GM23338 (cell line): ENCODE measurements at regions not wholly inside any gene's neighbourhood (a gene's known extent, or its start where the extent isn't known, plus 50 kb on each side); places are given as distances from the start of the nearest gene placed in this dataset.

Experiments
- CREB1 ChIP-seq: fragments of 250-450 bp; sonication (Bioruptor Pico); IDR thresholded peaks from 2 replicates; pipeline ENCODE4 v1.5.0; 2020; ENCODE audit warnings: low read depth, mild to moderate bottlenecking, moderate library complexity
- CTCF ChIP-seq, 2 experiments: fragments of 200-600 bp in 1 of 2; sonication (generic) in 1 of 2; conservative IDR thresholded peaks; 2 replicates each; pipeline versions ENCODE4 v1.5.1 to v1.6.1; 2016 to 2017; ENCODE audit warnings: antibody characterized with exemption in 2 of 2, low read depth in 2 of 2, mild to moderate bottlenecking in 2 of 2, moderate library complexity in 1 of 2
- EZH2phosphoT487 ChIP-seq: fragments of 200-600 bp; sonication (generic); IDR thresholded peaks from one replicate; pipeline ENCODE4 v1.8.1; 2018; ENCODE audit warnings: antibody characterized with exemption; ENCODE audit not compliant: unreplicated experiment
- POLR2AphosphoS5 ChIP-seq: IDR thresholded peaks from 2 replicates; pipeline ENCODE4 v1.6.1; 2016; ENCODE audit warnings: antibody characterized with exemption, low read depth
- REST ChIP-seq: IDR thresholded peaks from one replicate; pipeline ENCODE4 v1.6.1; 2018; ENCODE audit warnings: antibody characterized with exemption; ENCODE audit not compliant: unreplicated experiment
- STAT1 ChIP-seq: IDR thresholded peaks from one replicate; pipeline ENCODE4 v1.6.1; 2016; ENCODE audit warnings: antibody characterized with exemption; ENCODE audit not compliant: unreplicated experiment
- ZNF114 ChIP-seq: fragments of 250-450 bp; sonication (Bioruptor Pico); IDR thresholded peaks from 2 replicates; pipeline ENCODE4 v1.5.0; 2020; ENCODE audit warnings: mild to moderate bottlenecking, moderate library complexity
- TF ChIP-seq, protein P1 (sequence below): fragments of 250-450 bp; sonication (Bioruptor Pico); IDR thresholded peaks from 2 replicates; pipeline ENCODE4 v1.5.0; 2020; ENCODE audit warnings: mild to moderate bottlenecking, moderate library complexity

- TF ChIP-seq, protein P1, sequence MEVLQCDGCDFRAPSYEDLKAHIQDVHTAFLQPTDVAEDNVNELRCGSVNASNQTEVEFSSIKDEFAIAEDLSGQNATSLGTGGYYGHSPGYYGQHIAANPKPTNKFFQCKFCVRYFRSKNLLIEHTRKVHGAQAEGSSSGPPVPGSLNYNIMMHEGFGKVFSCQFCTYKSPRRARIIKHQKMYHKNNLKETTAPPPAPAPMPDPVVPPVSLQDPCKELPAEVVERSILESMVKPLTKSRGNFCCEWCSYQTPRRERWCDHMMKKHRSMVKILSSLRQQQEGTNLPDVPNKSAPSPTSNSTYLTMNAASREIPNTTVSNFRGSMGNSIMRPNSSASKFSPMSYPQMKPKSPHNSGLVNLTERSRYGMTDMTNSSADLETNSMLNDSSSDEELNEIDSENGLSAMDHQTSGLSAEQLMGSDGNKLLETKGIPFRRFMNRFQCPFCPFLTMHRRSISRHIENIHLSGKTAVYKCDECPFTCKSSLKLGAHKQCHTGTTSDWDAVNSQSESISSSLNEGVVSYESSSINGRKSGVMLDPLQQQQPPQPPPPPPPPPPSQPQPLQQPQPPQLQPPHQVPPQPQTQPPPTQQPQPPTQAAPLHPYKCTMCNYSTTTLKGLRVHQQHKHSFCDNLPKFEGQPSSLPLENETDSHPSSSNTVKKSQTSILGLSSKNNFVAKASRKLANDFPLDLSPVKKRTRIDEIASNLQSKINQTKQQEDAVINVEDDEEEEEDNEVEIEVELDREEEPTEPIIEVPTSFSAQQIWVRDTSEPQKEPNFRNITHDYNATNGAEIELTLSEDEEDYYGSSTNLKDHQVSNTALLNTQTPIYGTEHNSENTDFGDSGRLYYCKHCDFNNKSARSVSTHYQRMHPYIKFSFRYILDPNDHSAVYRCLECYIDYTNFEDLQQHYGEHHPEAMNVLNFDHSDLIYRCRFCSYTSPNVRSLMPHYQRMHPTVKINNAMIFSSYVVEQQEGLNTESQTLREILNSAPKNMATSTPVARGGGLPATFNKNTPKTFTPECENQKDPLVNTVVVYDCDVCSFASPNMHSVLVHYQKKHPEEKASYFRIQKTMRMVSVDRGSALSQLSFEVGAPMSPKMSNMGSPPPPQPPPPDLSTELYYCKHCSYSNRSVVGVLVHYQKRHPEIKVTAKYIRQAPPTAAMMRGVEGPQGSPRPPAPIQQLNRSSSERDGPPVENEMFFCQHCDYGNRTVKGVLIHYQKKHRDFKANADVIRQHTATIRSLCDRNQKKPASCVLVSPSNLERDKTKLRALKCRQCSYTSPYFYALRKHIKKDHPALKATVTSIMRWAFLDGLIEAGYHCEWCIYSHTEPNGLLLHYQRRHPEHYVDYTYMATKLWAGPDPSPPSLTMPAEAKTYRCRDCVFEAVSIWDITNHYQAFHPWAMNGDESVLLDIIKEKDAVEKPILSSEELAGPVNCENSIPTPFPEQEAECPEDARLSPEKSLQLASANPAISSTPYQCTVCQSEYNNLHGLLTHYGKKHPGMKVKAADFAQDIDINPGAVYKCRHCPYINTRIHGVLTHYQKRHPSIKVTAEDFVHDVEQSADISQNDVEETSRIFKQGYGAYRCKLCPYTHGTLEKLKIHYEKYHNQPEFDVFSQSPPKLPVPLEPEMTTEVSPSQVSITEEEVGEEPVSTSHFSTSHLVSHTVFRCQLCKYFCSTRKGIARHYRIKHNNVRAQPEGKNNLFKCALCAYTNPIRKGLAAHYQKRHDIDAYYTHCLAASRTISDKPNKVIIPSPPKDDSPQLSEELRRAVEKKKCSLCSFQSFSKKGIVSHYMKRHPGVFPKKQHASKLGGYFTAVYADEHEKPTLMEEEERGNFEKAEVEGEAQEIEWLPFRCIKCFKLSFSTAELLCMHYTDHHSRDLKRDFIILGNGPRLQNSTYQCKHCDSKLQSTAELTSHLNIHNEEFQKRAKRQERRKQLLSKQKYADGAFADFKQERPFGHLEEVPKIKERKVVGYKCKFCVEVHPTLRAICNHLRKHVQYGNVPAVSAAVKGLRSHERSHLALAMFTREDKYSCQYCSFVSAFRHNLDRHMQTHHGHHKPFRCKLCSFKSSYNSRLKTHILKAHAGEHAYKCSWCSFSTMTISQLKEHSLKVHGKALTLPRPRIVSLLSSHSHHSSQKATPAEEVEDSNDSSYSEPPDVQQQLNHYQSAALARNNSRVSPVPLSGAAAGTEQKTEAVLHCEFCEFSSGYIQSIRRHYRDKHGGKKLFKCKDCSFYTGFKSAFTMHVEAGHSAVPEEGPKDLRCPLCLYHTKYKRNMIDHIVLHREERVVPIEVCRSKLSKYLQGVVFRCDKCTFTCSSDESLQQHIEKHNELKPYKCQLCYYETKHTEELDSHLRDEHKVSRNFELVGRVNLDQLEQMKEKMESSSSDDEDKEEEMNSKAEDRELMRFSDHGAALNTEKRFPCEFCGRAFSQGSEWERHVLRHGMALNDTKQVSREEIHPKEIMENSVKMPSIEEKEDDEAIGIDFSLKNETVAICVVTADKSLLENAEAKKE (CRISPR knock-in tag): no peak
- TF ChIP-seq EZH2phosphoT487 (no peak), REST (no peak), CTCF (conservative IDR thresholded peaks at IDR 0.05; ENCODE audit: low read depth in 2 of 2) (no peak), POLR2AphosphoS5 (no peak), ZNF114 (CRISPR knock-in tag) (no peak), STAT1 (no peak), CREB1 (no peak)
These were observed 85.4 kb upstream of the TNFAIP3 start (continued) for GRCh38 chr6:137781639-137782038.
